Endothelial cell (in vitro differentiated cells): ENCODE measurements at regions not wholly inside any gene's neighbourhood (a gene's known extent, or its start where the extent isn't known, plus 50 kb on each side); places are given as distances from the start of the nearest gene placed in this dataset.
"Not testable (repeated sequence)": the region's sequence is repeated elsewhere in the genome, so short reads cannot be mapped to it uniquely, and the experiment has no call there.

Experiments used
- DNase-seq: peaks from one replicate; pipeline ENCODE4 v3.0.0; 2021; ENCODE audit warnings: low spot score
- H3K27ac Mint-ChIP-seq: one replicate; pipeline ENCODE4 v1.8.0; 2021; ENCODE audit warnings: mixed read lengths, inconsistent platforms; ENCODE audit not compliant: unreplicated experiment
- H3K27me3 Mint-ChIP-seq: one replicate; pipeline ENCODE4 v1.8.0; 2021; ENCODE audit warnings: mild to moderate bottlenecking, moderate library complexity, mixed read lengths, inconsistent platforms; ENCODE audit not compliant: unreplicated experiment
- H3K36me3 Mint-ChIP-seq: one replicate; pipeline ENCODE4 v1.8.0; 2021; ENCODE audit warnings: mild to moderate bottlenecking, low read depth, mixed read lengths, inconsistent platforms; ENCODE audit not compliant: unreplicated experiment
- H3K4me1 Mint-ChIP-seq: one replicate; pipeline ENCODE4 v1.8.0; 2021; ENCODE audit warnings: mild to moderate bottlenecking, mixed read lengths, inconsistent platforms; ENCODE audit not compliant: unreplicated experiment
- H3K4me3 Mint-ChIP-seq: one replicate; pipeline ENCODE4 v1.8.0; 2021; ENCODE audit warnings: mild to moderate bottlenecking, mixed read lengths, inconsistent platforms; ENCODE audit not compliant: unreplicated experiment
- H3K9me3 Mint-ChIP-seq: one replicate; pipeline ENCODE4 v1.8.0; 2021; ENCODE audit warnings: mixed read lengths, inconsistent platforms; ENCODE audit not compliant: unreplicated experiment
- CTCF ChIP-seq: fragments of 200-600 bp; sonication (generic); IDR thresholded peaks from one replicate; pipeline ENCODE4 v1.5.0; 2021; ENCODE audit warnings: antibody characterized with exemption; ENCODE audit not compliant: unreplicated experiment

- Mint-ChIP-seq H3K27ac (no peak overlapping the region), H3K27me3 (peaks cover 34% of the 10 kb centered on the region), H3K9me3 (peaks cover 20% of the 10 kb centered on the region), H3K4me1 (no peaks in the 10 kb centered on the region), H3K36me3 (peaks cover 11% of the 10 kb centered on the region), H3K4me3 (no peak overlapping the region)
- DNase-seq, result no peak
- TF ChIP-seq CTCF, result no peak
Observed at GRCh38 chr14:105627701-105628100, 101.3 kb downstream of the TMEM121 start.

- DNase-seq, H3K27ac Mint-ChIP-seq, H3K4me3 Mint-ChIP-seq, H3K4me1 Mint-ChIP-seq: not testable (repeated sequence)
- peaks cover 32% of the 10 kb centered on the region for H3K27me3 Mint-ChIP-seq
- peaks cover 11% of the 10 kb centered on the region for H3K36me3 Mint-ChIP-seq
- peaks cover 20% of the 10 kb centered on the region for H3K9me3 Mint-ChIP-seq
Observed at GRCh38 chr14:105628126-105628525, 101.7 kb downstream of the TMEM121 start.

GRCh38 chr14:105628531-105629067 is 102.2 kb downstream of the TMEM121 start:
- not testable (repeated sequence) for H3K4me1 Mint-ChIP-seq, DNase-seq, H3K4me3 Mint-ChIP-seq, H3K27ac Mint-ChIP-seq
- Mint-ChIP-seq H3K27me3 (peaks cover 32% of the 10 kb centered on the region), H3K36me3 (peaks cover 11% of the 10 kb centered on the region), H3K9me3 (peaks cover 20% of the 10 kb centered on the region)

GRCh38 chr14:105629091-105629885 is 102.9 kb downstream of the TMEM121 start:
- Mint-ChIP-seq H3K36me3 (peaks cover 11% of the 10 kb centered on the region), H3K27me3 (peaks cover 32% of the 10 kb centered on the region), H3K9me3 (peaks cover 20% of the 10 kb centered on the region)
- not testable (repeated sequence) for H3K27ac Mint-ChIP-seq, DNase-seq, H3K4me1 Mint-ChIP-seq, H3K4me3 Mint-ChIP-seq

- peaks cover 21% of the 10 kb centered on the region for H3K9me3 Mint-ChIP-seq
- no peak for DNase-seq
- H3K27me3 Mint-ChIP-seq, result peaks cover 29% of the 10 kb centered on the region
Observed at GRCh38 chr14:105629886-105630215, 103.5 kb downstream of the TMEM121 start.

GRCh38 chr14:105630293-105630934 is 104.0 kb downstream of the TMEM121 start:
- Mint-ChIP-seq H3K36me3 (peaks cover 15% of the 10 kb centered on the region), H3K27ac (peak overlapping the region; percentile 9), H3K9me3 (peaks cover 26% of the 10 kb centered on the region), H3K27me3 (peaks cover 27% of the 10 kb centered on the region)
- not testable (repeated sequence) for H3K4me3 Mint-ChIP-seq, DNase-seq, H3K4me1 Mint-ChIP-seq

More at GRCh38 chr14:105629886-105630215, 103.5 kb downstream of the TMEM121 start:
- H3K36me3 Mint-ChIP-seq, result peaks cover 11% of the 10 kb centered on the region
- no peak overlapping the region for H3K4me3 Mint-ChIP-seq
- H3K4me1 Mint-ChIP-seq, result no peaks in the 10 kb centered on the region
- TF ChIP-seq CTCF, result no peak
- no peak overlapping the region for H3K27ac Mint-ChIP-seq

- not testable (repeated sequence) for H3K4me1 Mint-ChIP-seq, DNase-seq
- H3K4me3 Mint-ChIP-seq, result peak overlapping the region; percentile 62
- H3K36me3 Mint-ChIP-seq, result peaks cover 15% of the 10 kb centered on the region
- H3K27me3 Mint-ChIP-seq, result peaks cover 27% of the 10 kb centered on the region
- H3K9me3 Mint-ChIP-seq, result peaks cover 26% of the 10 kb centered on the region
- peak overlapping the region; percentile 81 for H3K27ac Mint-ChIP-seq
Observed at GRCh38 chr14:105630935-105631779, 104.8 kb downstream of the TMEM121 start.
